H9 (cell line): ENCODE measurements at regions not wholly inside any gene's neighbourhood (a gene's known extent, or its start where the extent isn't known, plus 50 kb on each side); places are given as distances from the start of the nearest gene placed in this dataset.

Experiments
- DNase-seq: peaks from one replicate; pipeline ENCODE4 v3.0.0-alpha.2; 2017
- H2AFZ ChIP-seq: one replicate; pipeline ENCODE4 v1.6.1; 2013; ENCODE audit warnings: mild to moderate bottlenecking, low read length, control low read depth, moderate library complexity
- H2AK5ac ChIP-seq: 2 replicates; pipeline ENCODE4 v1.6.1; 2013; ENCODE audit warnings: low read length, control low read depth, mixed read lengths; ENCODE audit not compliant: insufficient read length
- H2BK120ac ChIP-seq: one replicate; pipeline ENCODE4 v1.6.1; 2013; ENCODE audit warnings: low read depth, mild to moderate bottlenecking, low read length, control low read depth, inconsistent platforms; ENCODE audit not compliant: poor library complexity, severe bottlenecking
- H2BK12ac ChIP-seq: 2 replicates; pipeline ENCODE4 v1.6.1; 2013; ENCODE audit warnings: low read length, control low read depth, mixed read lengths, low read depth; ENCODE audit not compliant: insufficient read length
- H2BK15ac ChIP-seq: 2 replicates; pipeline ENCODE4 v1.6.1; 2013; ENCODE audit warnings: low read depth, low read length, control low read depth
- H2BK20ac ChIP-seq: one replicate; pipeline ENCODE4 v1.6.1; 2013; ENCODE audit warnings: low read depth, mild to moderate bottlenecking, low read length, control low read depth, inconsistent platforms; ENCODE audit not compliant: poor library complexity, severe bottlenecking
- H2BK5ac ChIP-seq: 2 replicates; pipeline ENCODE4 v1.6.1; 2013; ENCODE audit warnings: low read length, control low read depth, mixed read lengths; ENCODE audit not compliant: insufficient read length
- H3K14ac ChIP-seq: 2 replicates; pipeline ENCODE4 v1.6.1; 2013; ENCODE audit warnings: low read length, control low read depth; ENCODE audit not compliant: insufficient read depth
- H3K18ac ChIP-seq: 2 replicates; pipeline ENCODE4 v1.6.1; 2013; ENCODE audit warnings: low read depth, mild to moderate bottlenecking, mixed read lengths, low read length, control low read depth; ENCODE audit not compliant: insufficient read length
- H3K23ac ChIP-seq: 2 replicates; pipeline ENCODE4 v1.6.1; 2013; ENCODE audit warnings: low read length, control low read depth, mixed read lengths, low read depth; ENCODE audit not compliant: insufficient read length
- H3K23me2 ChIP-seq: 2 replicates; pipeline ENCODE4 v1.6.1; 2013; ENCODE audit warnings: low read depth, mild to moderate bottlenecking, mixed read lengths, low read length, control low read depth; ENCODE audit not compliant: insufficient read length, poor library complexity, severe bottlenecking
- H3K27ac ChIP-seq: 2 replicates; pipeline ENCODE4 v1.5.1; 2013; ENCODE audit warnings: low read length, control low read depth, mixed read lengths, low read depth; ENCODE audit not compliant: insufficient read length
- H3K27me3 ChIP-seq: 2 replicates; pipeline ENCODE4 v1.6.1; 2013; ENCODE audit warnings: low read length, control low read depth, inconsistent platforms; ENCODE audit not compliant: insufficient read depth
- H3K4ac ChIP-seq: 2 replicates; pipeline ENCODE4 v1.6.1; 2013; ENCODE audit warnings: low read depth, mild to moderate bottlenecking, control low read depth, inconsistent platforms, low read length, moderate library complexity
- H3K4me1 ChIP-seq: 2 replicates; pipeline ENCODE4 v1.6.1; 2013; ENCODE audit warnings: low read length, control low read depth, inconsistent platforms; ENCODE audit not compliant: insufficient read depth
- H3K4me2 ChIP-seq: 2 replicates; pipeline ENCODE4 v1.6.1; 2013; ENCODE audit warnings: low read length, control low read depth, mixed read lengths; ENCODE audit not compliant: insufficient read length, insufficient read depth
- H3K56ac ChIP-seq: 2 replicates; pipeline ENCODE4 v1.6.1; 2013; ENCODE audit warnings: low read depth, mild to moderate bottlenecking, mixed read lengths, low read length, control low read depth; ENCODE audit not compliant: insufficient read length
- H3K79me1 ChIP-seq: 2 replicates; pipeline ENCODE4 v1.6.1; 2013; ENCODE audit warnings: low read depth, mild to moderate bottlenecking, moderate library complexity, low read length, control low read depth, inconsistent platforms; ENCODE audit not compliant: insufficient read depth, poor library complexity, severe bottlenecking
- H3K79me2 ChIP-seq: 2 replicates; pipeline ENCODE4 v1.6.1; 2013; ENCODE audit warnings: low read length, control low read depth, inconsistent platforms; ENCODE audit not compliant: insufficient read depth
- H3K9ac ChIP-seq: 2 replicates; pipeline ENCODE4 v1.6.1; 2013; ENCODE audit warnings: low read length, control low read depth, mixed read lengths; ENCODE audit not compliant: insufficient read length; ENCODE audit errors: extremely low read depth
- H3K9me3 ChIP-seq: one replicate; pipeline ENCODE4 v1.6.1; 2013; ENCODE audit warnings: low read depth, low read length, inconsistent platforms; ENCODE audit not compliant: control insufficient read depth
- H3T11ph ChIP-seq: one replicate; pipeline ENCODE4 v1.6.1; 2013; ENCODE audit warnings: mild to moderate bottlenecking, low read length, control low read depth, inconsistent platforms
- H4K20me1 ChIP-seq: one replicate; pipeline ENCODE4 v1.6.1; 2013; ENCODE audit not compliant: control insufficient read depth, insufficient read length, insufficient read depth
- H4K5ac ChIP-seq: 2 replicates; pipeline ENCODE4 v1.6.1; 2013; ENCODE audit warnings: low read depth, mild to moderate bottlenecking, mixed read lengths, low read length, control low read depth; ENCODE audit not compliant: insufficient read length
- H4K8ac ChIP-seq: replicated peaks from 2 replicates; pipeline ENCODE4 v1.6.1; 2013; ENCODE audit warnings: low read length, control low read depth, mixed read lengths, low read depth; ENCODE audit not compliant: insufficient read length
- H4K91ac ChIP-seq: 2 replicates; pipeline ENCODE4 v1.6.1; 2013; ENCODE audit warnings: low read depth, mild to moderate bottlenecking, moderate library complexity, mixed read lengths, low read length, control low read depth; ENCODE audit not compliant: insufficient read length
- H3K27ac Mint-ChIP-seq, 3 experiments: 2 replicates in 2 of 3; 3 replicates in 1 of 3; pipeline ENCODE4 v1.8.0; 2020 to 2021; ENCODE audit warnings: mixed read lengths in 3 of 3, mild to moderate bottlenecking in 1 of 3, moderate library complexity in 1 of 3
- H3K27me3 Mint-ChIP-seq: 2 replicates; pipeline ENCODE4 v1.8.0; 2021; ENCODE audit warnings: low read depth, mild to moderate bottlenecking, moderate library complexity, mixed read lengths
- H3K36me3 Mint-ChIP-seq, 3 experiments: 2 replicates in 2 of 3; 3 replicates in 1 of 3; pipeline ENCODE4 v1.8.0; 2020 to 2021; ENCODE audit warnings: low read depth in 3 of 3, mixed read lengths in 3 of 3; ENCODE audit not compliant: insufficient read depth in 1 of 3
- H3K4me1 Mint-ChIP-seq, 2 experiments: 2 replicates each; pipeline ENCODE4 v1.8.0; 2020; ENCODE audit warnings: mixed read lengths in 2 of 2
- H3K4me3 Mint-ChIP-seq, 2 experiments: 2 replicates in 1 of 2; 3 replicates in 1 of 2; pipeline ENCODE4 v1.8.0; 2020 to 2021; ENCODE audit warnings: mild to moderate bottlenecking in 2 of 2, mixed read lengths in 2 of 2, moderate library complexity in 1 of 2
- H3K9me3 Mint-ChIP-seq, 2 experiments: 2 replicates in 1 of 2; 3 replicates in 1 of 2; pipeline ENCODE4 v1.8.0; 2020; ENCODE audit warnings: mild to moderate bottlenecking in 2 of 2, mixed read lengths in 2 of 2, moderate library complexity in 1 of 2
- CTCF ChIP-seq: fragments of 200-600 bp; sonication (generic); conservative IDR thresholded peaks from 3 replicates; pipeline ENCODE4 v1.8.0; 2021; ENCODE audit warnings: antibody characterized with exemption, mild to moderate bottlenecking
- WGBS: extraction: QIAGEN DNeasy Blood & Tissue Kit; methylation state at CpG from one replicate; pipeline ENCODE4 v1.1.7; 2013; ENCODE audit warnings: missing lambda C conversion rate, low lambda C conversion rate, mixed read lengths; ENCODE audit not compliant: insufficient read length; ENCODE audit errors: extremely low coverage; 5-methylcytosine and 5-hydroxymethylcytosine counted together

GRCh38 chr3:5726621-5727020, 539.1 kb downstream of the EDEM1 start:
- no peak overlapping the region for H2BK5ac ChIP-seq
- no peak for DNase-seq
- H3K9me3 ChIP-seq, result no peaks in the 10 kb centered on the region
- H3K79me2 ChIP-seq, result no peaks in the 10 kb centered on the region
- no peak overlapping the region for H2BK120ac ChIP-seq
- H3K4me3 Mint-ChIP-seq, result no peak overlapping the region
- no peak overlapping the region for H3K14ac ChIP-seq
- WGBS, result no CpG with 5 or more reads among the region's 5 CpGs
- no peak overlapping the region for H3K27ac ChIP-seq
- H3K4me2 ChIP-seq, result no peak overlapping the region
- no peak overlapping the region for H3K18ac ChIP-seq
- H3K27me3 ChIP-seq, result no peaks in the 10 kb centered on the region
- H2AFZ ChIP-seq, result no peak overlapping the region
- no peaks in the 10 kb centered on the region for H3K4me1 ChIP-seq
- no peak for TF ChIP-seq CTCF
- H2BK15ac ChIP-seq, result no peak overlapping the region
- H4K8ac ChIP-seq, result no peak overlapping the region
- no peak overlapping the region for H4K5ac ChIP-seq
- no peak overlapping the region for H2AK5ac ChIP-seq
- no peaks in the 10 kb centered on the region; a peak in 1 of 4 replicates for H3K4me1 Mint-ChIP-seq
- no peak overlapping the region for H2BK20ac ChIP-seq
- no peak overlapping the region for H3T11ph ChIP-seq
- no peaks in the 10 kb centered on the region for H4K20me1 ChIP-seq
- H3K23me2 ChIP-seq, result no peaks in the 10 kb centered on the region
- no peak overlapping the region for H3K23ac ChIP-seq
- H2BK12ac ChIP-seq, result no peak overlapping the region
- no peak overlapping the region for H3K56ac ChIP-seq
- H3K27me3 Mint-ChIP-seq, result no peaks in the 10 kb centered on the region
- no peak overlapping the region for H3K27ac Mint-ChIP-seq
- H3K36me3 Mint-ChIP-seq, result no peaks in the 10 kb centered on the region
- no peak overlapping the region for H4K91ac ChIP-seq
- no peaks in the 10 kb centered on the region; a peak in 1 of 5 replicates for H3K9me3 Mint-ChIP-seq
- H3K4ac ChIP-seq, result no peak overlapping the region
- no peaks in the 10 kb centered on the region for H3K79me1 ChIP-seq
- no peak overlapping the region for H3K9ac ChIP-seq
